ENCODE measurements at regions not wholly inside any gene's neighbourhood (a gene's known extent, or its start where the extent isn't known, plus 50 kb on each side); places are given as distances from the start of the nearest gene placed in this dataset.
A peak's percentile ranks its signal among the peaks of the same experiment; 100 is the strongest.
"Not testable (repeated sequence)": the region's sequence is repeated elsewhere in the genome, so short reads cannot be mapped to it uniquely, and the experiment has no call there.

DNA sequence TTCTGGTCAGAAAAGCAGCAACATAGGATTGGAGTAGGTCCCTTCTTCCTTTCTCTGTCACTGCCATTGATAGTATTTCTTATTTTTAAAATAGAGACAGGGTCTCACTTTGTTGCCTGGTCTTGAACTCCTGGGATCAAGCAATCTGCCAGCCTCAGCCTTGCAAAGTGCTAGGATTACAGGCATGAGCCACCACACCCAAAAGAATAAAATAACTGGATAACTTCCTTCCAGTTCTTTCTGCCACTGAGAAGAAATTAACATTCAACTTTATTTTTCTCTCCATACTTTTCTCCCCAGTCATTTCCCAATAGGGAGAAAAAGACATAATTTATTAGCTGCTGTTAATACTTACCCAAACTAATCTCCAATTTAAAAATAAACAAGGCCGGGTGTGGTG, 91.9 kb upstream of the MED13 start:
- Mint-ChIP-seq H3K36me3 (no peaks in the 10 kb centered on the region), H3K4me3 (no peak overlapping the region), H3K27me3 (peaks cover 12 to 18% of the 10 kb centered on the region in 2 donors), H3K9me3 (no peaks in the 10 kb centered on the region), H3K27ac (no peak overlapping the region), H3K4me1 (no peaks in the 10 kb centered on the region)
- no peak for DNase-seq
- ATAC-seq (replicated peaks): no peak

- Mint-ChIP-seq H3K27me3 (peaks cover 12 to 16% of the 10 kb centered on the region in 2 donors), H3K4me1 (no peaks in the 10 kb centered on the region), H3K27ac (no peak overlapping the region), H3K36me3 (no peaks in the 10 kb centered on the region), H3K9me3 (no peaks in the 10 kb centered on the region), H3K4me3 (no peak overlapping the region)
- no peak for DNase-seq
- ATAC-seq (replicated peaks): no peak
Measured at GRCh38 chr17:62154909-62155308, 89.8 kb upstream of the MED13 start.

GRCh38 chr17:62150471-62150870, 85.4 kb upstream of the MED13 start:
- no peak overlapping the region for H3K4me3 Mint-ChIP-seq
- H3K27ac Mint-ChIP-seq: no peak overlapping the region
- no peaks in the 10 kb centered on the region for H3K36me3 Mint-ChIP-seq
- H3K4me1 Mint-ChIP-seq: no peaks in the 10 kb centered on the region
- peaks cover 7 to 21% of the 10 kb centered on the region in 2 donors for H3K27me3 Mint-ChIP-seq
- DNase-seq: no peak
- no peaks in the 10 kb centered on the region for H3K9me3 Mint-ChIP-seq
- ATAC-seq (replicated peaks): no peak

- ATAC-seq (replicated peaks): no peak
- Mint-ChIP-seq H3K27me3 (peaks cover 9 to 25% of the 10 kb centered on the region in 2 donors), H3K27ac (no peak overlapping the region), H3K9me3 (no peaks in the 10 kb centered on the region), H3K4me3 (no peak overlapping the region), H3K4me1 (no peaks in the 10 kb centered on the region), H3K36me3 (no peaks in the 10 kb centered on the region)
- no peak for DNase-seq
Measured at GRCh38 chr17:62149961-62150360, 84.9 kb upstream of the MED13 start.

DNA sequence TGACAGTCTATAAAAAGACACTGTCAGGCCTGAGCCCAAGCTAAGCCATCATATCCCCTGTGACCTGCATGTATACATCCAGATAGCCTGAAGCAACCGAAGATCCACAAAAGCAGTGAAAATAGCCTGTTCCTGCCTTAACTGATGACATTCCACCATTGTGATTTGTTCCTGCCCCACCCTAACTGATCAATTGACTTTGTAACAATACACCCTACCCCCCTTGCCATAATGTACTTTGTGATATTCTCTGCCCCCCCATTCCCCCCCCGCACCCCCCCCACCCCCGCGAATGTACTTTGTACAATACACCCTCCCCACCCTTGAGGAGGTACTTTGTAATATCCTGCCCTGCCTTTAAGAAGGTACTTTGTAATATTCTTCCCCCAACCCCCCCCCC, 82.2 kb upstream of the MED13 start:
- Mint-ChIP-seq H3K4me3 (no peak overlapping the region), H3K27me3 (peaks cover 14 to 18% of the 10 kb centered on the region in 2 donors), H3K4me1 (no peaks in the 10 kb centered on the region), H3K9me3 (no peaks in the 10 kb centered on the region), H3K36me3 (no peaks in the 10 kb centered on the region), H3K27ac (no peak overlapping the region)
- DNase-seq: no peak
- ATAC-seq (replicated peaks): no peak

DNA sequence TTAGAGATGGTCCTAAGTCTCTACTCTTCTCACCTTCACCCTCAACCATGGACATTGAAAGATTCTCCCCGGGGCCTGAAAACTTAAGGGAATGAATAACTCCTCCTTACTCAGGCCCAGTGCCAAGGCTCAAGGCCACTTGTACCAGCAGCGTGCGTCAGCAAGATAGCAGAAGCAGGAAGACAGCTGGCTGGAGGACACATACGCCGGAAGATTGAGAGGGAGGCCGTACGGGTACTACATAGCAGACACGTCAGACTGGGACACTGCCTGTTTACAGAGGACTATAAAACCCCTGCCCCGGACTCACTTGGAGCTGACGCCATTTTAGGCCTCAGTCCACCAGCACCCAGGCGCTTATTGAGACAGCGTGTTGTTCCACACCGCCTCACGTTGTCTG, 75.8 kb upstream of the MED13 start:
- ATAC-seq (replicated peaks) (no peak), DNase-seq (no peak)
- Mint-ChIP-seq H3K9me3 (peaks cover 0 to 4% of the 10 kb centered on the region in 2 donors), H3K4me1 (peaks cover 0 to 3% of the 10 kb centered on the region in 2 donors), H3K27me3 (peaks cover 47 to 48% of the 10 kb centered on the region in 2 donors), H3K27ac (no peak overlapping the region), H3K36me3 (no peaks in the 10 kb centered on the region), H3K4me3 (no peak overlapping the region)

- Mint-ChIP-seq H3K27ac (no peak overlapping the region), H3K36me3 (no peaks in the 10 kb centered on the region), H3K4me3 (no peak overlapping the region), H3K4me1 (peaks cover 0 to 3% of the 10 kb centered on the region in 2 donors), H3K9me3 (peaks cover 0 to 4% of the 10 kb centered on the region in 2 donors), H3K27me3 (peaks cover 47 to 48% of the 10 kb centered on the region in 2 donors)
- DNase-seq (no peak), ATAC-seq (replicated peaks) (no peak)
Measured at GRCh38 chr17:62140376-62140775, 75.3 kb upstream of the MED13 start.

DNA sequence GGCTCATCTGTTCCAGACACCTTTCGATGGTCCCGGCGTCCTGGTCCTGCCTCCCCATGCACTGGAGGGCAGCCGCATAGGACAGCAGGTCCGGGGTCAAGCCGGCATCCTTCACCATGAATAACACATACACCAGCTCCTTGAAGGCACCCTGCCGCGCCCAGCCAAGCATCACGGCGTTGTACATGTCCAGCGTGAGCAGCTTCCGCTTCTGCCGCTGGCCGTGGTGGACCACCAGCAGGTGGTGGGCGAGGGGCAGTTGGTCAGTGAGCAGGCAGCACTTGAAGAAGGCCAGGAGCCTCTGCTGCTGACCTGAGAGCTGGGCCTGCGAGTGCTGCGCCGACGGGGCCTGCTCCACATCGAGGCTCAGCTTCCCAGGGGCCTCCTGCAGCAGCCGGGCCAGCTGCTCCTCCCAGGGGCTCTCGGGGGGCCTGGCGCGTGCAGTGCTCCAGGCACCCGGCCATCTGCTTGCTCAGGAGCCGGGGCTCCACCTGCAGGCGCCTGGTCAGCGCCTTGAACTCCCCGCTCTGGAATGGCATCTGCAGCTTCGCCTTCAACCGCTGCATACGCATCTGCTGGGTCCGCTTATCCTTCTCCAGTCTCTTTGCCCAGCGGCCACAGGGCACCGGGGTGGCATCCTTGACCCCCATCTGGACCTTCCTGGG, 74.7 kb upstream of the MED13 start:
- not testable (repeated sequence) for H3K9me3 Mint-ChIP-seq; DNase-seq; H3K27ac Mint-ChIP-seq; H3K36me3 Mint-ChIP-seq; H3K4me1 Mint-ChIP-seq; H3K4me3 Mint-ChIP-seq; ATAC-seq (replicated peaks)
- H3K27me3 Mint-ChIP-seq: peaks cover 43% of the 10 kb centered on the region in 2 donors

DNA sequence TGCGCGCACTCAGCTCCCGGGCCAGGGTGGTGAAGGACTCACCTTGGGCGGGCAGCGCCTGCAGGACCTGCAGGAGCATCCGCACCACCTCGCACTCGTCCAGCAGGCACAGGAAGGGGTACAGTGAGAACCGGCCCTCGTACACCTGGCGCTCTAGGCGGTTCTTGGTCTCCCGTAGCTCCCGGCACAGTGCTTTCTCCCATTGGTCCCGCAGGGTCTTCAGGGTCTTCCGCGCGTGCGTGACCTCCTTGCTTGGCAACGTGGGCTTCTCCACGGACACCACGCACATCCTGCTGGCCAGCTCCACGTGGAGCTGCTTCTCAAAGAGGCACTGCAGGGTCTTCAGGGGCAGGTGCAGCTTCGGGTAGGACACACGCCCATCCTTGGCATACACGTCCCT, 74.1 kb upstream of the MED13 start:
- ATAC-seq (replicated peaks) (no peak), DNase-seq (no peak)
- Mint-ChIP-seq H3K36me3 (no peaks in the 10 kb centered on the region), H3K27me3 (peaks cover 43% of the 10 kb centered on the region in 2 donors), H3K9me3 (peaks cover 0 to 4% of the 10 kb centered on the region in 2 donors), H3K27ac (no peak overlapping the region), H3K4me3 (no peak overlapping the region), H3K4me1 (peaks cover 0 to 3% of the 10 kb centered on the region in 2 donors)

- H3K36me3 Mint-ChIP-seq, H3K27ac Mint-ChIP-seq, DNase-seq, H3K9me3 Mint-ChIP-seq, H3K4me1 Mint-ChIP-seq: not testable (repeated sequence)
- peak; percentile 52 to 59 for ATAC-seq (replicated peaks)
- H3K27me3 Mint-ChIP-seq: peaks cover 43% of the 10 kb centered on the region in 2 donors
- H3K4me3 Mint-ChIP-seq: peak overlapping the region in 1 of 2 donors; percentile 35
Measured at GRCh38 chr17:62138676-62139121, 73.6 kb upstream of the MED13 start.

- peaks cover 40 to 47% of the 10 kb centered on the region in 2 donors for H3K27me3 Mint-ChIP-seq
- DNase-seq, H3K4me1 Mint-ChIP-seq, H3K36me3 Mint-ChIP-seq, H3K9me3 Mint-ChIP-seq, H3K27ac Mint-ChIP-seq: not testable (repeated sequence)
- peak in 1 of 2 donors; percentile 29 for ATAC-seq (replicated peaks)
- H3K4me3 Mint-ChIP-seq: peak overlapping the region in 1 of 2 donors; percentile 48
Measured at GRCh38 chr17:62137734-62138624, 72.9 kb upstream of the MED13 start.

- not testable (repeated sequence) for H3K36me3 Mint-ChIP-seq; H3K9me3 Mint-ChIP-seq; ATAC-seq (replicated peaks); H3K4me1 Mint-ChIP-seq; H3K27ac Mint-ChIP-seq; DNase-seq
- Mint-ChIP-seq H3K27me3 (peaks cover 36 to 47% of the 10 kb centered on the region in 2 donors), H3K4me3 (peak overlapping the region in 1 of 2 donors; percentile 50)
Measured at GRCh38 chr17:62137013-62137733, 72.1 kb upstream of the MED13 start.

DNA sequence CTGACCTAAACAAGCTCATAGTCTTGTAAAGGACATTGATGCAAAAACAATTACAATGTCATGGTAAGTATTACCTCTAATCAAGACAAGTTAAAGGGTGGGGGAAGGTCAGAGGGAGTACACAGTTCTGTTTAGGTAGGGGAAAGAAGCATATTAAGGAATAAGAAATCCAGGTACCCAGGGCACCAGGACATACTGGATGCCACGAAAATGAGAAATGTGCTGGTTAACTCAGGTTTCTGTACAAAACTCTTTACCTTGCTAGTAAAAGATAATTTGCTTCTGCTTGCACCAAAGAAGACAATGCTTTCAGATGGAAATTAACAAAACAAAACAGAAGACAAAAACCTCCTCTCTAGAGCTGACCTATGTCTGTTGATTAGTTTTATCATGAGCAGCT, 70.7 kb upstream of the MED13 start:
- no peak overlapping the region for H3K4me3 Mint-ChIP-seq
- H3K9me3 Mint-ChIP-seq: peaks cover 0 to 2% of the 10 kb centered on the region in 2 donors
- no peak overlapping the region for H3K27ac Mint-ChIP-seq
- no peak for ATAC-seq (replicated peaks)
- H3K27me3 Mint-ChIP-seq: peaks cover 31 to 45% of the 10 kb centered on the region in 2 donors
- H3K36me3 Mint-ChIP-seq: no peaks in the 10 kb centered on the region
- peaks cover 0 to 3% of the 10 kb centered on the region in 2 donors for H3K4me1 Mint-ChIP-seq
- DNase-seq: no peak

DNA sequence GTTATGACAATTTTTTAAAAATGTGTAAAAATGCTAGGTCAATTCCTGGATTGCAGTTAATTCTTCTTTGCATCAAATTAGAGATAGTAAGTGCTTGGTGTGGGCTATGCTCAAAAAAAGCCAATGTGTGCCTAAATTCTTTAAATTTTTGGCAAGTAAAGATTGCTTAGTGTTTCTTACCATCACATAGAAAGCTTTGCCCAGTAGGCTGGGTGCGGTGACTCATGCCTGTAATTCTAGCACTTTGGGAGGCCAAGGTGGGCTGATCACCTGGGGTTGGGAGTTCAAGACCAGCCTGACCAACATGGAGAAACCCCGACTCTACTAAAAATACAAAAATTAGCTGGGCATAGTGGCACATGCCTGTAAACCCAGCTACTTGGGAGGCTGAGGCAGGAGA, 70.0 kb upstream of the MED13 start:
- not testable (repeated sequence) for H3K36me3 Mint-ChIP-seq; H3K27ac Mint-ChIP-seq; ATAC-seq (replicated peaks); DNase-seq; H3K4me3 Mint-ChIP-seq; H3K4me1 Mint-ChIP-seq; H3K9me3 Mint-ChIP-seq
- H3K27me3 Mint-ChIP-seq: peaks cover 24 to 39% of the 10 kb centered on the region in 2 donors

Data from stimulated activated naive B cell treated with anti-CD40 and anti-IgM and Interleukin-4, amounts not matched to agents 10 μg/mL and 1 μg/mL and 100 μg/mL, for 72 hours (primary cell).